ENCODE measurements at regions not wholly inside any gene's neighbourhood (a gene's known extent, or its start where the extent isn't known, plus 50 kb on each side); places are given as distances from the start of the nearest gene placed in this dataset.

- intact Hi-C loops (cut with micrococcal nuclease): loop anchor here (2.0 kb wide), 1 partner anchor 754 kb away; no protein-coding TSS in a partner anchor
- Histone ChIP-seq H3K9me3 (ENCODE audit: low read length) (no peaks in the 10 kb centered on the region), H3K9me2 (replicated peaks; ENCODE audit: low read length) (no peaks in the 10 kb centered on the region), H4K20me1 (ENCODE audit: low read length) (no peaks in the 10 kb centered on the region), H3K27ac (ENCODE audit: low read length) (no peak overlapping the region), H2AFZ (ENCODE audit: low read length) (no peak overlapping the region), H3K79me2 (ENCODE audit: low read length) (no peaks in the 10 kb centered on the region), H3K27me3 (ENCODE audit: low read length) (peaks cover 31% of the 10 kb centered on the region; the same call in 1 of the 2 replicates), H3K4me1 (ENCODE audit: insufficient read depth, low read length) (no peaks in the 10 kb centered on the region), H3K9ac (ENCODE audit: low read length) (no peak overlapping the region), H3K36me3 (ENCODE audit: low read depth, low read length) (no peaks in the 10 kb centered on the region), H3F3A (ENCODE audit: low read length, unreplicated experiment) (no peaks in the 10 kb centered on the region), H3K4me3 (ENCODE audit: low read length) (no peak overlapping the region), H3K4me2 (ENCODE audit: low read length) (no peak overlapping the region)
- CTCF ChIA-PET: interaction anchor here (0.5 kb wide), 1 partner anchor 696 kb away, joined by 3 read pairs; no protein-coding TSS in a partner anchor
- POLR2A ChIA-PET (ENCODE audit: unreplicated experiment): no interaction called here
- BruUV-seq (replicated peaks): no TSS peak
- DNase-seq (no peak), ATAC-seq (no peak)
- TF ChIP-seq EZH2phosphoT487 (IDR thresholded peaks at IDR 0.05; ENCODE audit: borderline replicate concordance, low read length) (no peak), CTCF (conservative IDR thresholded peaks at IDR 0.05; ENCODE audit: low read depth, low read length) (no peak), EZH2 (IDR thresholded peaks at IDR 0.05; ENCODE audit: low read length, unreplicated experiment) (no peak)
Measured at GRCh38 chr20:21614980-21615379, 90.5 kb upstream of the PAX1 start.

GRCh38 chr20:21613512-21613911 lies 92.0 kb upstream of the PAX1 start:
- Histone ChIP-seq H2AFZ (ENCODE audit: low read length) (no peak overlapping the region), H3K4me2 (ENCODE audit: low read length) (no peak overlapping the region), H3K4me3 (ENCODE audit: low read length) (no peak overlapping the region), H3K9me3 (ENCODE audit: low read length) (no peaks in the 10 kb centered on the region), H3K36me3 (ENCODE audit: low read depth, low read length) (no peaks in the 10 kb centered on the region), H4K20me1 (ENCODE audit: low read length) (no peaks in the 10 kb centered on the region), H3K9me2 (replicated peaks; ENCODE audit: low read length) (no peaks in the 10 kb centered on the region), H3K9ac (ENCODE audit: low read length) (no peak overlapping the region), H3K79me2 (ENCODE audit: low read length) (no peaks in the 10 kb centered on the region), H3K4me1 (ENCODE audit: insufficient read depth, low read length) (no peaks in the 10 kb centered on the region), H3K27ac (ENCODE audit: low read length) (no peak overlapping the region), H3F3A (ENCODE audit: low read length, unreplicated experiment) (no peaks in the 10 kb centered on the region), H3K27me3 (ENCODE audit: low read length) (peaks cover 29% of the 10 kb centered on the region; the same call in 1 of the 2 replicates)
- POLR2A ChIA-PET (ENCODE audit: unreplicated experiment): no interaction called here
- intact Hi-C loops (cut with micrococcal nuclease): no loop called here
- BruUV-seq (replicated peaks): no TSS peak
- no peak for TF ChIP-seq EZH2phosphoT487 (IDR thresholded peaks at IDR 0.05; ENCODE audit: borderline replicate concordance, low read length)
- TF ChIP-seq EZH2 (IDR thresholded peaks at IDR 0.05; ENCODE audit: low read length, unreplicated experiment): no peak
- no peak for TF ChIP-seq CTCF (conservative IDR thresholded peaks at IDR 0.05; ENCODE audit: low read depth, low read length)
- CTCF ChIA-PET: no interaction called here
- peak; percentile 30 for DNase-seq
- ATAC-seq: peak; percentile 35

DNA sequence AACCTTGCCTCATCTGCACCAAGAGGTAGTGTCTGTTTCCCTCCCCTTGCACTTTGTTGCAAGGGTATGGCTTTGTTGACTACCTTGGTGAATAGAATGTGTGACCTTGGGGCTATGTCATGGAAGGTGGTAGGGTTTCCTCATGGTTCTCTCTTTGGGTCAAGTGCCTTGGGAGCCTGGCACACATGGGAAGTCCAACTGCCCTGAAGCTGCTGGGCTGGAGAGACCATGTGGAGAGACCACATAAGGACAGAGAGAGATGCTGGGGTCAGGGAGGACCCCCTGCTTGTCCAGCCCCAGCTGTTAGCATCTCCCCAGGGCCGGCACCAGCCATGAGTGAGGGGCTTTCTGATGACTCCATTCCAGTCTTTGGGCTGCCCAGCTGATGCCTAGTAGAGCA lies 95.5 kb upstream of the PAX1 start:
- H3K4me2 ChIP-seq (ENCODE audit: low read length): no peak overlapping the region
- H4K20me1 ChIP-seq (ENCODE audit: low read length): no peaks in the 10 kb centered on the region
- TF ChIP-seq CTCF (conservative IDR thresholded peaks at IDR 0.05; ENCODE audit: low read depth, low read length): no peak
- no peak for TF ChIP-seq EZH2 (IDR thresholded peaks at IDR 0.05; ENCODE audit: low read length, unreplicated experiment)
- no peak for TF ChIP-seq EZH2phosphoT487 (IDR thresholded peaks at IDR 0.05; ENCODE audit: borderline replicate concordance, low read length)
- H3K27ac ChIP-seq (ENCODE audit: low read length): no peak overlapping the region
- BruUV-seq (replicated peaks): no TSS peak
- H3K4me3 ChIP-seq (ENCODE audit: low read length): no peak overlapping the region
- H3K79me2 ChIP-seq (ENCODE audit: low read length): no peaks in the 10 kb centered on the region
- intact Hi-C loops (cut with micrococcal nuclease): no loop called here
- CTCF ChIA-PET: no interaction called here
- no peak for DNase-seq
- no peak overlapping the region for H2AFZ ChIP-seq (ENCODE audit: low read length)
- no peaks in the 10 kb centered on the region for H3K36me3 ChIP-seq (ENCODE audit: low read depth, low read length)
- peaks cover 5% of the 10 kb centered on the region; the same call in 1 of the 2 replicates for H3K9me3 ChIP-seq (ENCODE audit: low read length)
- H3K4me1 ChIP-seq (ENCODE audit: insufficient read depth, low read length): no peaks in the 10 kb centered on the region
- POLR2A ChIA-PET (ENCODE audit: unreplicated experiment): no interaction called here
- no peaks in the 10 kb centered on the region for H3K9me2 ChIP-seq (replicated peaks; ENCODE audit: low read length)
- ATAC-seq: no peak
- no peaks in the 10 kb centered on the region for H3F3A ChIP-seq (ENCODE audit: low read length, unreplicated experiment)
- H3K9ac ChIP-seq (ENCODE audit: low read length): no peak overlapping the region
- H3K27me3 ChIP-seq (ENCODE audit: low read length): 0 out of 2 replicates have a peak, but pooled peaks cover 15% of the 10 kb centered on the region
